Endothelial cell (in vitro differentiated cells): ENCODE measurements at regions not wholly inside any gene's neighbourhood (a gene's known extent, or its start where the extent isn't known, plus 50 kb on each side); places are given as distances from the start of the nearest gene placed in this dataset.

ENCODE experiments used
- DNase-seq: peaks from one replicate; pipeline ENCODE4 v3.0.0; 2021; ENCODE audit warnings: low spot score
- H3K27ac Mint-ChIP-seq: one replicate; pipeline ENCODE4 v1.8.0; 2021; ENCODE audit warnings: mixed read lengths, inconsistent platforms; ENCODE audit not compliant: unreplicated experiment
- H3K27me3 Mint-ChIP-seq: one replicate; pipeline ENCODE4 v1.8.0; 2021; ENCODE audit warnings: mild to moderate bottlenecking, moderate library complexity, mixed read lengths, inconsistent platforms; ENCODE audit not compliant: unreplicated experiment
- H3K36me3 Mint-ChIP-seq: one replicate; pipeline ENCODE4 v1.8.0; 2021; ENCODE audit warnings: mild to moderate bottlenecking, low read depth, mixed read lengths, inconsistent platforms; ENCODE audit not compliant: unreplicated experiment
- H3K4me1 Mint-ChIP-seq: one replicate; pipeline ENCODE4 v1.8.0; 2021; ENCODE audit warnings: mild to moderate bottlenecking, mixed read lengths, inconsistent platforms; ENCODE audit not compliant: unreplicated experiment
- H3K4me3 Mint-ChIP-seq: one replicate; pipeline ENCODE4 v1.8.0; 2021; ENCODE audit warnings: mild to moderate bottlenecking, mixed read lengths, inconsistent platforms; ENCODE audit not compliant: unreplicated experiment
- H3K9me3 Mint-ChIP-seq: one replicate; pipeline ENCODE4 v1.8.0; 2021; ENCODE audit warnings: mixed read lengths, inconsistent platforms; ENCODE audit not compliant: unreplicated experiment
- TF ChIP-seq, protein P1 (sequence below): fragments of 200-600 bp; sonication (generic); IDR thresholded peaks from one replicate; pipeline ENCODE4 v1.5.0; 2021; ENCODE audit warnings: antibody characterized with exemption; ENCODE audit not compliant: unreplicated experiment

DNA sequence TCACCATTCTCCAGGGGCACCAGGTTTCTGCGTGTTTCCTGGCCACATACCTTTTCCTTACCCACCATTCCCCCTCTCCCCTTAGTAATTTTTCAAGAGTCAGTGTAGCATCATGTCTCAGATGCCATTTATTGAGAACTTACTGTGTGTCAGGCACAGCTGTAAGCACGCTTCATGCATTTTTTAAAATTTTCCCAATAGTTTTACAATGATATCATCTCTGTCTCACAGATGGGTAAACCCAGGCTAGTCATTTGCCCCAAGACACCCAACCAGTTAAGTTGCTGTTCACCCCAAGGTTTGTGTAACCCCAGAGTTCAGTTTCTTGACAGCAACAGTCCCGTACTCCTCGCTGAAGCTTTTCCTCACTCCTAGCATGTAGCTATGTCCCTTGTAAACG is 56.4 kb upstream of the IRX3 start:
- no peak overlapping the region for H3K27ac Mint-ChIP-seq
- no peak for DNase-seq
- H3K36me3 Mint-ChIP-seq: no peaks in the 10 kb centered on the region
- TF ChIP-seq, protein P1, sequence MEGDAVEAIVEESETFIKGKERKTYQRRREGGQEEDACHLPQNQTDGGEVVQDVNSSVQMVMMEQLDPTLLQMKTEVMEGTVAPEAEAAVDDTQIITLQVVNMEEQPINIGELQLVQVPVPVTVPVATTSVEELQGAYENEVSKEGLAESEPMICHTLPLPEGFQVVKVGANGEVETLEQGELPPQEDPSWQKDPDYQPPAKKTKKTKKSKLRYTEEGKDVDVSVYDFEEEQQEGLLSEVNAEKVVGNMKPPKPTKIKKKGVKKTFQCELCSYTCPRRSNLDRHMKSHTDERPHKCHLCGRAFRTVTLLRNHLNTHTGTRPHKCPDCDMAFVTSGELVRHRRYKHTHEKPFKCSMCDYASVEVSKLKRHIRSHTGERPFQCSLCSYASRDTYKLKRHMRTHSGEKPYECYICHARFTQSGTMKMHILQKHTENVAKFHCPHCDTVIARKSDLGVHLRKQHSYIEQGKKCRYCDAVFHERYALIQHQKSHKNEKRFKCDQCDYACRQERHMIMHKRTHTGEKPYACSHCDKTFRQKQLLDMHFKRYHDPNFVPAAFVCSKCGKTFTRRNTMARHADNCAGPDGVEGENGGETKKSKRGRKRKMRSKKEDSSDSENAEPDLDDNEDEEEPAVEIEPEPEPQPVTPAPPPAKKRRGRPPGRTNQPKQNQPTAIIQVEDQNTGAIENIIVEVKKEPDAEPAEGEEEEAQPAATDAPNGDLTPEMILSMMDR: no peak
- no peak overlapping the region for H3K4me3 Mint-ChIP-seq
- H3K9me3 Mint-ChIP-seq: no peaks in the 10 kb centered on the region
- peaks cover 10% of the 10 kb centered on the region for H3K4me1 Mint-ChIP-seq
- H3K27me3 Mint-ChIP-seq: peaks cover 9% of the 10 kb centered on the region

DNA sequence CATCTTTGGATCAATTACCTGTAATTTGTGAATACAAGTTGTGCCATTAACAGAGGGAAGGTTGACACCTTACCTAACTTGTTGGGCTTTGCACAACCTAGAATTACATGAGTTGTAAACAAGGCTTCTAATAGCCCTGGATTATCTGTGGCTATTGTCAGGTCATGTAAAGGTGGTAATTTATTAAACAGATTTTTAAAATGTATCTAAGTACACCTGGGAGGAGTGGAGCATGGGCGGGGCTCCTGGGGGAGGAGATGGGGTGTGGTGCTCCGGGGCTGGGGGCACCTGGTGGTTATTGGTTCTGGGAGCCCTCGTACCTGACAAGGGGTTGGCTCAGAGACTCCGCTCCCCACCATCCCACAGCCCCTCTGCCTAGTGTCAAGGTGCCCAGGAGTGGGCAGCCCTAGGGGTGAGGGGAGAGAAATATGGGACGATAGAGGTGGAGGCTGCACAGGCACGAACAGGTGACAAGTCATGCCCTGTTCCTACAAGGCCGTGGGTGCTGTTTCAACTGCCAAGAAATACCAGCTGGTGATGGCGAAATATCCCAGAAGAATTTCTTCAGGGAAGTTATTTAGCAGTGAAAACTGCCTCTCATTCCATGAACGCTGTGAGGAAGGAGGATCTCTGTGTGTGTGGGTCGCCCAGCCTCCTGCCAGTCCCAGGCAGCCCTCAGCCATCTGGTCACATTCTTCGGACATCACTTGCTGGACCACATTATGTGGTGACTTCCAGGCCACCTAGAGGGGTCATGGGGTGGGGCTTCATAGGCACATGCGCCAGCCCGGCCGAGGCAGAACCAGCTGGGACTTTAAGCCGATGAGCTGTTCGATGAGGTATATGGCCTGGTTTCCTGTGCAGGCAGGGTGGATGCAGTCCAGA is 55.5 kb upstream of the IRX3 start:
- no peak overlapping the region for H3K27ac Mint-ChIP-seq
- no peak for DNase-seq
- H3K27me3 Mint-ChIP-seq: peaks cover 9% of the 10 kb centered on the region

DNA sequence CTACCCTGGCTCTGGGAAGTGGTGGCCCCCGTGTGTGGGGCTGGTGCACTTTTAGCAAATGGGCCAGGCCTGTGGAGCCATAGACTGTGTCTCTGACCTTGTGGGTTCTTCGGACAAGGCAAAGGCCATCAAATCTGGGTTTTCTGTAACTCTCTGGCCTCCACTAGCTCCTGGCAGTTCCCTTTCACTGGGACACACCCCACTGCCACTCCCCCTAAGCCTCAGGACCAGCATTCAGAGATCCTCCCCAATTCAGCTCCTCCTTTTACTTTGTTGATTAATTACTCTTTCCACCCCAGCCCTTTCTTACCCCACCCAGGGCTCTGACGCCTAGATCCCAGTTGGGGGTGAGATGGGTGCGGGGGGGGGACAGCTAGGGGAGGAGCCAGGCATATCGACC is 53.9 kb upstream of the IRX3 start:
- TF ChIP-seq, protein P1: no peak

More for the DNA sequence above, 55.5 kb upstream of the IRX3 start:
- Mint-ChIP-seq H3K9me3 (no peaks in the 10 kb centered on the region), H3K36me3 (no peaks in the 10 kb centered on the region), H3K4me3 (no peak overlapping the region), H3K4me1 (peaks cover 10% of the 10 kb centered on the region)
- TF ChIP-seq, protein P1: no peak

DNA sequence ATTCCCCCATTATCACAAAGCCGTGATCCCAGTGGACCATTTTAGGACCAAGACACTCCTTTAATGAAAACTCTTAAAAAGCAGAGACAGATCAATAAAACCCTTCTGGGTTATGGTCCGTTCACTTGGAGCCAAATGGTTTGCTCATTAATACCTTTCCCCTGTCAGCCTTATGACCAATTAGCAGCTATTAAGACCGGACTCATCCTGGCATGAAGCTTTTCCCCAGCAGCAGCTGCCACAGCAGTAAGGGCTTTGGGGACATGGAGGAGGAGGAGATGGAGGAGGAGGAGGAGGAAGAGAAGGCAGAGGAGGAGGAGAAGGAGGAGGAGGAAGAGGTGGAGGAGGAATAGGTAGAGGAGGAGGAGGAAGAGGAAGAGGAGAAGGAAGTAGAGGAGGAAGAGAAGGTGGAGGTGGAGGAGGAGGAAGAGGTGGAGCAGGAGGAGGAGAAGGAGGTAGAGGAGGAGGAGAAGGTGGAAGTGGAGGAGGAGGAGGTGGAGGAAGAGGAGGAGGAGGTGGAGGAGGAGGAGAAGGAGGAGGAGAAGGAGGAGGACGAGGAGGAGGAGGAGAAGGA is 50.1 kb upstream of the IRX3 start:
- no peaks in the 10 kb centered on the region for H3K9me3 Mint-ChIP-seq
- TF ChIP-seq, protein P1: no peak
- H3K27ac Mint-ChIP-seq: no peak overlapping the region
- DNase-seq: no peak
- no peak overlapping the region for H3K4me3 Mint-ChIP-seq
- H3K4me1 Mint-ChIP-seq: peaks cover 4% of the 10 kb centered on the region
- H3K36me3 Mint-ChIP-seq: no peaks in the 10 kb centered on the region
- no peaks in the 10 kb centered on the region for H3K27me3 Mint-ChIP-seq

More for the DNA sequence above, 53.9 kb upstream of the IRX3 start:
- Mint-ChIP-seq H3K9me3 (no peaks in the 10 kb centered on the region), H3K27ac (no peak overlapping the region), H3K4me1 (peaks cover 10% of the 10 kb centered on the region), H3K4me3 (no peak overlapping the region), H3K27me3 (peaks cover 3% of the 10 kb centered on the region), H3K36me3 (no peaks in the 10 kb centered on the region)
- DNase-seq: no peak
